ENCODE measurements at regions not wholly inside any gene's neighbourhood (a gene's known extent, or its start where the extent isn't known, plus 50 kb on each side); places are given as distances from the start of the nearest gene placed in this dataset.

DNA sequence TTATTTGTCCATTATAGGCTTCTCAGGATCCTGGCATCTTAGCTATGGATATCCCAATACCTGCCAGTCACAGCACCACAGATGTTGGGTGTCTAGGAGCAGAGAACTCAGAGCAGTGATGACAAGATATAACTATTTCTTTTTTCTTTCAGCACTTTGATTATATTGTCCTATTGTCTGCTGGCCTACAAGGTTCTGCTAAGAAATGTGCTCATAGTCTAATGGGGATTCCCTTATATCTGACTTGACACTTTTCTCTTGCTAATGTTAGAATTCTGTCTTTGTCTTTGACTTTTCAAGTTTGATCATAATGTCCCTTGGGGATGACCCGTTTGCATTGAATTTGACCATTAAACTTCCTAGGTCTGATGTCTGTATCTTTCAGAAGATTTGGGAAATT is 270.4 kb downstream of the OGFRL1 start:
- H2AFZ ChIP-seq (ENCODE audit: low read depth, low read length, poor library complexity, severe bottlenecking), result no peak overlapping the region
- no peak overlapping the region for H3K9ac ChIP-seq (ENCODE audit: low read length)
- POLR2A ChIA-PET, result no interaction called here
- no peak overlapping the region for H3K4me2 ChIP-seq (ENCODE audit: low read length)
- intact Hi-C loops (cut with micrococcal nuclease), result no loop called here
- no peaks in the 10 kb centered on the region for H3K36me3 ChIP-seq (ENCODE audit: control insufficient read depth in 1 of 2, insufficient read depth in 2 of 2, low read length in 2 of 2)
- H3K9me3 ChIP-seq (ENCODE audit: control insufficient read depth in 1 of 2, insufficient read depth in 1 of 2, low read depth in 1 of 2, low read length in 2 of 2), result no peaks in the 10 kb centered on the region; a peak in 1 of 4 replicates
- no peaks in the 10 kb centered on the region for H3K79me2 ChIP-seq (ENCODE audit: insufficient read depth, low read length)
- TF ChIP-seq, protein P1, sequence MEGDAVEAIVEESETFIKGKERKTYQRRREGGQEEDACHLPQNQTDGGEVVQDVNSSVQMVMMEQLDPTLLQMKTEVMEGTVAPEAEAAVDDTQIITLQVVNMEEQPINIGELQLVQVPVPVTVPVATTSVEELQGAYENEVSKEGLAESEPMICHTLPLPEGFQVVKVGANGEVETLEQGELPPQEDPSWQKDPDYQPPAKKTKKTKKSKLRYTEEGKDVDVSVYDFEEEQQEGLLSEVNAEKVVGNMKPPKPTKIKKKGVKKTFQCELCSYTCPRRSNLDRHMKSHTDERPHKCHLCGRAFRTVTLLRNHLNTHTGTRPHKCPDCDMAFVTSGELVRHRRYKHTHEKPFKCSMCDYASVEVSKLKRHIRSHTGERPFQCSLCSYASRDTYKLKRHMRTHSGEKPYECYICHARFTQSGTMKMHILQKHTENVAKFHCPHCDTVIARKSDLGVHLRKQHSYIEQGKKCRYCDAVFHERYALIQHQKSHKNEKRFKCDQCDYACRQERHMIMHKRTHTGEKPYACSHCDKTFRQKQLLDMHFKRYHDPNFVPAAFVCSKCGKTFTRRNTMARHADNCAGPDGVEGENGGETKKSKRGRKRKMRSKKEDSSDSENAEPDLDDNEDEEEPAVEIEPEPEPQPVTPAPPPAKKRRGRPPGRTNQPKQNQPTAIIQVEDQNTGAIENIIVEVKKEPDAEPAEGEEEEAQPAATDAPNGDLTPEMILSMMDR (IDR thresholded peaks at IDR 0.05 in 2 of 3, conservative IDR thresholded peaks at IDR 0.05 in 1 of 3; ENCODE audit: borderline replicate concordance in 1 of 3, insufficient read depth in 1 of 3, low read depth in 2 of 3, low read length in 2 of 3), result no peak
- TF ChIP-seq POLR2AphosphoS5 (IDR thresholded peaks at IDR 0.05; ENCODE audit: low read depth, low read length), result no peak
- TF ChIP-seq YY1 (IDR thresholded peaks at IDR 0.05; ENCODE audit: extremely low read depth, insufficient replicate concordance, low read depth, low read length), result no peak
- no peak for TF ChIP-seq RAD21 (IDR thresholded peaks at IDR 0.05; ENCODE audit: low read depth)
- TF ChIP-seq, protein P2, sequence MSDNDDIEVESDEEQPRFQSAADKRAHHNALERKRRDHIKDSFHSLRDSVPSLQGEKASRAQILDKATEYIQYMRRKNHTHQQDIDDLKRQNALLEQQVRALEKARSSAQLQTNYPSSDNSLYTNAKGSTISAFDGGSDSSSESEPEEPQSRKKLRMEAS (IDR thresholded peaks at IDR 0.05), result no peak
- TF ChIP-seq CBX3 (IDR thresholded peaks at IDR 0.05; ENCODE audit: low read depth), result no peak
- no peak for TF ChIP-seq ZFX (IDR thresholded peaks at IDR 0.05)
- TF ChIP-seq, protein P3, sequence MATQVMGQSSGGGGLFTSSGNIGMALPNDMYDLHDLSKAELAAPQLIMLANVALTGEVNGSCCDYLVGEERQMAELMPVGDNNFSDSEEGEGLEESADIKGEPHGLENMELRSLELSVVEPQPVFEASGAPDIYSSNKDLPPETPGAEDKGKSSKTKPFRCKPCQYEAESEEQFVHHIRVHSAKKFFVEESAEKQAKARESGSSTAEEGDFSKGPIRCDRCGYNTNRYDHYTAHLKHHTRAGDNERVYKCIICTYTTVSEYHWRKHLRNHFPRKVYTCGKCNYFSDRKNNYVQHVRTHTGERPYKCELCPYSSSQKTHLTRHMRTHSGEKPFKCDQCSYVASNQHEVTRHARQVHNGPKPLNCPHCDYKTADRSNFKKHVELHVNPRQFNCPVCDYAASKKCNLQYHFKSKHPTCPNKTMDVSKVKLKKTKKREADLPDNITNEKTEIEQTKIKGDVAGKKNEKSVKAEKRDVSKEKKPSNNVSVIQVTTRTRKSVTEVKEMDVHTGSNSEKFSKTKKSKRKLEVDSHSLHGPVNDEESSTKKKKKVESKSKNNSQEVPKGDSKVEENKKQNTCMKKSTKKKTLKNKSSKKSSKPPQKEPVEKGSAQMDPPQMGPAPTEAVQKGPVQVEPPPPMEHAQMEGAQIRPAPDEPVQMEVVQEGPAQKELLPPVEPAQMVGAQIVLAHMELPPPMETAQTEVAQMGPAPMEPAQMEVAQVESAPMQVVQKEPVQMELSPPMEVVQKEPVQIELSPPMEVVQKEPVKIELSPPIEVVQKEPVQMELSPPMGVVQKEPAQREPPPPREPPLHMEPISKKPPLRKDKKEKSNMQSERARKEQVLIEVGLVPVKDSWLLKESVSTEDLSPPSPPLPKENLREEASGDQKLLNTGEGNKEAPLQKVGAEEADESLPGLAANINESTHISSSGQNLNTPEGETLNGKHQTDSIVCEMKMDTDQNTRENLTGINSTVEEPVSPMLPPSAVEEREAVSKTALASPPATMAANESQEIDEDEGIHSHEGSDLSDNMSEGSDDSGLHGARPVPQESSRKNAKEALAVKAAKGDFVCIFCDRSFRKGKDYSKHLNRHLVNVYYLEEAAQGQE (IDR thresholded peaks at IDR 0.05; ENCODE audit: low read depth), result no peak
- no peak for TF ChIP-seq EZH2 (IDR thresholded peaks at IDR 0.05)
- TF ChIP-seq SRF (IDR thresholded peaks at IDR 0.05; ENCODE audit: low read depth), result no peak
- TF ChIP-seq SP1 (IDR thresholded peaks at IDR 0.05; ENCODE audit: low read depth), result no peak
- TF ChIP-seq POLR2A (IDR thresholded peaks at IDR 0.05; ENCODE audit: borderline replicate concordance, extremely low read depth, insufficient read depth, insufficient read length), result no peak
- no peak overlapping the region for H3K27ac ChIP-seq (ENCODE audit: low read depth, low read length)
- no peaks in the 10 kb centered on the region for H4K20me1 ChIP-seq (ENCODE audit: insufficient read depth)
- DNase-seq (ENCODE audit: low read depth, low spot score), result no peak
- CTCF ChIA-PET, result no interaction called here
- no peaks in the 10 kb centered on the region for H3K9me2 ChIP-seq (ENCODE audit: insufficient read depth)
- H3K4me1 ChIP-seq (ENCODE audit: control insufficient read depth in 1 of 2, insufficient read depth in 2 of 2, low read length in 2 of 2), result no peaks in the 10 kb centered on the region
- no peak overlapping the region for H3K4me3 ChIP-seq (replicated peaks in 1 of 2; ENCODE audit: low read depth in 1 of 2, low read length in 2 of 2)
- BruUV-seq (replicated peaks), result no TSS peak
- no peaks in the 10 kb centered on the region for H3K27me3 ChIP-seq (ENCODE audit: insufficient read depth, low read length)
- RAD21 ChIA-PET (ENCODE audit: low non-redundant PET in 1 of 2, low total read pairs in 2 of 2, uncharacterized antibody in 2 of 2, unreplicated experiment in 2 of 2), result no interaction called here
- ATAC-seq, result no peak

All from HCT116 (cell line).